ENCODE measurements at regions not wholly inside any gene's neighbourhood (a gene's known extent, or its start where the extent isn't known, plus 50 kb on each side); places are given as distances from the start of the nearest gene placed in this dataset.

DNA sequence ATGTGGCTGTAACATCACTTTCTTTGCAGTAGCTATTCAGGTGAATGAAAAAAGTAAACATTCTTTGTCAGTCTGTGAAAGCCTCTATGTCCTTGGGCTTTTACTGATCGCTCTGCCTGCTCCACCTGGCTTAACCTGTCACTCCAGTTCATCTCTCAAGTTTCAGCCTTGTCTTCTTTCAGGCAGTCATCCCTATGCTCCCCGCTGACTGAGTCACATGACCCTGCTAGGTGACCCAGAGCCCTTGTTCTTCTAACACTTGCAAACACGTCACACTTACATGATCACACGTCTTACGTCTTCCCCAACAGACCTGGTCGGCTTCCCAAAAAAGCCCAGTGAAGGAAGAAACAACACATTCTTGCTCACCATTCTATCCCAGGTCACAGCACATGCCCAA, 499.3 kb upstream of the TENM4 start:
- Mint-ChIP-seq H3K4me1 (peaks cover 14% of the 10 kb centered on the region), H3K27me3 (ENCODE audit: insufficient read depth) (peaks cover 1% of the 10 kb centered on the region), H3K27ac (no peak overlapping the region), H3K36me3 (ENCODE audit: low read depth) (no peaks in the 10 kb centered on the region), H3K4me3 (no peak overlapping the region), H3K9me3 (no peaks in the 10 kb centered on the region)
- no peak overlapping the region for H3K4me3 ChIP-seq (ENCODE audit: low read length)
- H3K27ac ChIP-seq (ENCODE audit: low read depth, low read length), result no peak overlapping the region
- peak; percentile 70 for DNase-seq
- H3K9me3 ChIP-seq (ENCODE audit: control insufficient read depth, low read length), result no peaks in the 10 kb centered on the region
- no peaks in the 10 kb centered on the region for H3K27me3 ChIP-seq (ENCODE audit: control insufficient read depth, insufficient read depth, low read length, poor library complexity, severe bottlenecking)
- peaks cover 15% of the 10 kb centered on the region for H3K4me1 ChIP-seq (ENCODE audit: control insufficient read depth, insufficient read depth, low read length)
- WGBS, 2 experiments (ENCODE audit: insufficient coverage in 1 of 2, insufficient read length in 1 of 2), result 79 to 82% methylated on average over 1 to 6 of the region's 6 CpGs
- no peaks in the 10 kb centered on the region for H3K36me3 ChIP-seq (ENCODE audit: control insufficient read depth, insufficient read depth, low read length)
- no peak overlapping the region for H3K9ac ChIP-seq (ENCODE audit: extremely low read depth, low read length, poor library complexity, severe bottlenecking)
- TF ChIP-seq, protein P1, sequence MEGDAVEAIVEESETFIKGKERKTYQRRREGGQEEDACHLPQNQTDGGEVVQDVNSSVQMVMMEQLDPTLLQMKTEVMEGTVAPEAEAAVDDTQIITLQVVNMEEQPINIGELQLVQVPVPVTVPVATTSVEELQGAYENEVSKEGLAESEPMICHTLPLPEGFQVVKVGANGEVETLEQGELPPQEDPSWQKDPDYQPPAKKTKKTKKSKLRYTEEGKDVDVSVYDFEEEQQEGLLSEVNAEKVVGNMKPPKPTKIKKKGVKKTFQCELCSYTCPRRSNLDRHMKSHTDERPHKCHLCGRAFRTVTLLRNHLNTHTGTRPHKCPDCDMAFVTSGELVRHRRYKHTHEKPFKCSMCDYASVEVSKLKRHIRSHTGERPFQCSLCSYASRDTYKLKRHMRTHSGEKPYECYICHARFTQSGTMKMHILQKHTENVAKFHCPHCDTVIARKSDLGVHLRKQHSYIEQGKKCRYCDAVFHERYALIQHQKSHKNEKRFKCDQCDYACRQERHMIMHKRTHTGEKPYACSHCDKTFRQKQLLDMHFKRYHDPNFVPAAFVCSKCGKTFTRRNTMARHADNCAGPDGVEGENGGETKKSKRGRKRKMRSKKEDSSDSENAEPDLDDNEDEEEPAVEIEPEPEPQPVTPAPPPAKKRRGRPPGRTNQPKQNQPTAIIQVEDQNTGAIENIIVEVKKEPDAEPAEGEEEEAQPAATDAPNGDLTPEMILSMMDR (conservative IDR thresholded peaks at IDR 0.05), result no peak

DNA sequence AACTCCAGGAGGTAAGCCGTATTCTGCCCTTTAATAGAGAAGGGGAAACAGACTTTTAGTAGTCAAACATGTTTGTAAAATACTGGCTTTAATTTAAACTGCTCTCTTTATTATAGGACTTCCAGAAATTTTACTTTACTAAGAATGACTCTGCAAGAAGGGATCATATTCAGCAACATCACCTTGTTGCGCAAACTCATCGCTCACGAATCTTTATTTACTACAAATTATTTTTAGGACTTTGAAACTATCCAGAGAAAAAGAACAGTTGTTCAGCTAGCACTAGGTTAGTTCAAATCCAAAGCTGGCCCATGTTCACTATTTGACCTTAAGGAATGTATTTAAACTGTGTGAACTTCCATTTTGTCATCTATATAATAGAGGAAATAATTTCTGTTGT, 498.3 kb upstream of the TENM4 start:
- Mint-ChIP-seq H3K9me3 (no peaks in the 10 kb centered on the region), H3K27me3 (ENCODE audit: insufficient read depth) (peaks cover 3% of the 10 kb centered on the region), H3K36me3 (ENCODE audit: low read depth) (no peaks in the 10 kb centered on the region), H3K4me3 (no peak overlapping the region), H3K4me1 (peaks cover 14% of the 10 kb centered on the region), H3K27ac (no peak overlapping the region)
- TF ChIP-seq, protein P1 (conservative IDR thresholded peaks at IDR 0.05), result no peak
- Histone ChIP-seq H3K27ac (ENCODE audit: low read depth, low read length) (no peak overlapping the region), H3K4me3 (ENCODE audit: low read length) (no peak overlapping the region), H3K9me3 (ENCODE audit: control insufficient read depth, low read length) (no peaks in the 10 kb centered on the region), H3K27me3 (ENCODE audit: control insufficient read depth, insufficient read depth, low read length, poor library complexity, severe bottlenecking) (no peaks in the 10 kb centered on the region), H3K4me1 (ENCODE audit: control insufficient read depth, insufficient read depth, low read length) (peaks cover 15% of the 10 kb centered on the region), H3K36me3 (ENCODE audit: control insufficient read depth, insufficient read depth, low read length) (no peaks in the 10 kb centered on the region), H3K9ac (ENCODE audit: extremely low read depth, low read length, poor library complexity, severe bottlenecking) (no peak overlapping the region)
- no peak for DNase-seq
- WGBS, 2 experiments (ENCODE audit: insufficient coverage in 1 of 2, insufficient read length in 1 of 2), result 94 to 99% methylated on average over 3 to 4 of the region's 4 CpGs

DNA sequence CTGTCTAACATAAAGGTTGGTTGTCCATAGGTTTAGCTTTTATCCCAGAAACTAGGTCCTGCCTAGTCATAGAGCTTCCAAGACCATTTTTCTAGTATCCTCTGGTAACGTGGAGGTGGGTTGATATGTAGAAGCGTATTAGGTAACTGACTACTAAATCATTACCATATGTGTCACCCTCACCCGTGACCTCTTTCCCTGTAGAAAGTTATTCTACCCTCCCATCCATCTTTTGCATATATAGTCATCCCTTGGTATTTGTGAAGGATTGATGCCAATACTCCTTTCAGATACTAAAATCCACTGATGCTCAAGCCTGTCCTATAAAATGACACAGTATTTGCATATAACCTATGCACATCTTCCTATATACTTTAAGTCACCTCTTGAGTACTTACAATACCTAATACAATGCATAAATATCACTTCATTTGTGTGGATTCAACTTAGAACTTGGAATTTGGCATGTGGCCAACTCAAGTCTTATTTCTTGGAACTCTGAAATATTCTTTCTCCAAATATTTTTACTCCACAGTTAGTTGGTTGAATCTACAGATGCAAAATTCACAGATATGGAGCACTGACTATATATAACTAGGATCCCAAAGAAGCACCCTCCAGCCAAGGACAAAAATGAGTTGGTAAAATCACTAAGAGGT, 497.0 kb upstream of the TENM4 start:
- TF ChIP-seq, protein P1 (conservative IDR thresholded peaks at IDR 0.05), result no peak
- H3K4me3 ChIP-seq (ENCODE audit: low read length), result no peak overlapping the region
- H3K9me3 ChIP-seq (ENCODE audit: control insufficient read depth, low read length), result no peaks in the 10 kb centered on the region
- H3K36me3 Mint-ChIP-seq (ENCODE audit: low read depth), result no peaks in the 10 kb centered on the region
- 100% methylated on average over 1 to 2 of the region's 3 CpGs for WGBS, 2 experiments (ENCODE audit: insufficient coverage in 1 of 2, insufficient read length in 1 of 2)
- no peaks in the 10 kb centered on the region for H3K9me3 Mint-ChIP-seq
- DNase-seq, result no peak
- H3K4me3 Mint-ChIP-seq, result no peak overlapping the region
- H3K9ac ChIP-seq (ENCODE audit: extremely low read depth, low read length, poor library complexity, severe bottlenecking), result no peak overlapping the region
- H3K4me1 Mint-ChIP-seq, result peaks cover 14% of the 10 kb centered on the region
- H3K27ac ChIP-seq (ENCODE audit: low read depth, low read length), result no peak overlapping the region
- H3K27ac Mint-ChIP-seq, result no peak overlapping the region
- H3K27me3 Mint-ChIP-seq (ENCODE audit: insufficient read depth), result peaks cover 3% of the 10 kb centered on the region
- H3K27me3 ChIP-seq (ENCODE audit: control insufficient read depth, insufficient read depth, low read length, poor library complexity, severe bottlenecking), result no peaks in the 10 kb centered on the region
- no peaks in the 10 kb centered on the region for H3K36me3 ChIP-seq (ENCODE audit: control insufficient read depth, insufficient read depth, low read length)
- peaks cover 15% of the 10 kb centered on the region for H3K4me1 ChIP-seq (ENCODE audit: control insufficient read depth, insufficient read depth, low read length)

Measured in endodermal cell (in vitro differentiated cells).